ENCODE measurements at regions not wholly inside any gene's neighbourhood (a gene's known extent, or its start where the extent isn't known, plus 50 kb on each side); places are given as distances from the start of the nearest gene placed in this dataset.

GRCh38 chr14:51394384-51394783 is 154.3 kb downstream of the TMX1 start:
- Mint-ChIP-seq H3K4me3 (no peak overlapping the region), H3K4me1 (no peaks in the 10 kb centered on the region), H3K9me3 (peaks cover 0 to 6% (median 0%) of the 10 kb centered on the region in 11 donors), H3K27ac (no peak overlapping the region), H3K36me3 (peaks cover 0 to 4% (median 0%) of the 10 kb centered on the region in 5 donors), H3K27me3 (peaks cover 5 to 24% (median 17%) of the 10 kb centered on the region in 5 donors)
- DNase-seq (no peak), ATAC-seq (no peak)
- intact Hi-C loops (cut with micrococcal nuclease) = no loop called here
- H3K4me3 ChIP-seq (ENCODE audit: low read length) = no peak overlapping the region
- POLR2A ChIA-PET = no interaction called here
- no peaks in the 10 kb centered on the region for H3K36me3 ChIP-seq (ENCODE audit: control insufficient read depth in 2 of 3, insufficient read depth in 3 of 3, low read length in 3 of 3)
- CTCF ChIA-PET = no interaction called here
- H3K27me3 ChIP-seq (ENCODE audit: control insufficient read depth in 2 of 2, insufficient read depth in 2 of 2, low read length in 2 of 2) = no peaks in the 10 kb centered on the region
- no peaks in the 10 kb centered on the region for H3K9me3 ChIP-seq (ENCODE audit: control insufficient read depth in 2 of 3, low read length in 3 of 3)
- H3K27ac ChIP-seq (ENCODE audit: low read depth, low read length) = no peak overlapping the region
- no peaks in the 10 kb centered on the region for H3K4me1 ChIP-seq (ENCODE audit: control insufficient read depth in 2 of 2, insufficient read depth in 2 of 2, low read length in 2 of 2)

- Mint-ChIP-seq H3K36me3 (peaks cover 0 to 4% (median 0%) of the 10 kb centered on the region in 5 donors), H3K4me1 (no peaks in the 10 kb centered on the region), H3K4me3 (no peak overlapping the region), H3K27ac (no peak overlapping the region), H3K9me3 (peaks cover 0 to 4% (median 0%) of the 10 kb centered on the region in 11 donors), H3K27me3 (peaks cover 5 to 24% (median 17%) of the 10 kb centered on the region in 5 donors)
- intact Hi-C loops (cut with micrococcal nuclease) = no loop called here
- Histone ChIP-seq H3K4me1 (ENCODE audit: control insufficient read depth in 2 of 2, insufficient read depth in 2 of 2, low read length in 2 of 2) (no peaks in the 10 kb centered on the region), H3K27me3 (ENCODE audit: control insufficient read depth in 2 of 2, insufficient read depth in 2 of 2, low read length in 2 of 2) (no peaks in the 10 kb centered on the region), H3K27ac (ENCODE audit: low read depth, low read length) (no peak overlapping the region), H3K4me3 (ENCODE audit: low read length) (no peak overlapping the region), H3K36me3 (ENCODE audit: control insufficient read depth in 2 of 3, insufficient read depth in 3 of 3, low read length in 3 of 3) (no peaks in the 10 kb centered on the region), H3K9me3 (ENCODE audit: control insufficient read depth in 2 of 3, low read length in 3 of 3) (no peaks in the 10 kb centered on the region)
- no peak for ATAC-seq
- ChIA-PET CTCF (no interaction called here), POLR2A (no interaction called here)
- no peak for DNase-seq
Measured at GRCh38 chr14:51394804-51395203, 154.8 kb downstream of the TMX1 start.

- Mint-ChIP-seq H3K4me1 (no peaks in the 10 kb centered on the region), H3K36me3 (peaks cover 0 to under 1% (median 0%) of the 10 kb centered on the region in 5 donors), H3K27ac (no peak overlapping the region), H3K9me3 (peaks cover 0 to 1% (median 0%) of the 10 kb centered on the region in 11 donors), H3K27me3 (peaks cover 9 to 24% (median 14%) of the 10 kb centered on the region in 5 donors), H3K4me3 (no peak overlapping the region)
- no peak for DNase-seq
- H3K9me3 ChIP-seq (ENCODE audit: control insufficient read depth in 2 of 3, low read length in 3 of 3) = no peaks in the 10 kb centered on the region
- H3K27ac ChIP-seq (ENCODE audit: low read depth, low read length) = no peak overlapping the region
- ChIA-PET CTCF (no interaction called here), POLR2A (no interaction called here)
- H3K4me3 ChIP-seq (ENCODE audit: low read length) = no peak overlapping the region
- no peaks in the 10 kb centered on the region for H3K4me1 ChIP-seq (ENCODE audit: control insufficient read depth in 2 of 2, insufficient read depth in 2 of 2, low read length in 2 of 2)
- no peaks in the 10 kb centered on the region for H3K27me3 ChIP-seq (ENCODE audit: control insufficient read depth in 2 of 2, insufficient read depth in 2 of 2, low read length in 2 of 2)
- intact Hi-C loops (cut with micrococcal nuclease) = no loop called here
- no peaks in the 10 kb centered on the region for H3K36me3 ChIP-seq (ENCODE audit: control insufficient read depth in 2 of 3, insufficient read depth in 3 of 3, low read length in 3 of 3)
- no peak for ATAC-seq
Measured at GRCh38 chr14:51395361-51395849, 155.4 kb downstream of the TMX1 start.

GRCh38 chr14:51396222-51396815 is 156.3 kb downstream of the TMX1 start:
- H3K4me3 ChIP-seq (ENCODE audit: low read length) = no peak overlapping the region
- ATAC-seq (no peak), DNase-seq (no peak)
- Mint-ChIP-seq H3K4me1 (no peaks in the 10 kb centered on the region), H3K9me3 (peaks cover 0 to 1% (median 0%) of the 10 kb centered on the region in 11 donors), H3K27me3 (peaks cover 10 to 24% (median 17%) of the 10 kb centered on the region in 5 donors), H3K27ac (no peak overlapping the region), H3K4me3 (no peak overlapping the region), H3K36me3 (no peaks in the 10 kb centered on the region)
- intact Hi-C loops (cut with micrococcal nuclease) = no loop called here
- no peaks in the 10 kb centered on the region for H3K36me3 ChIP-seq (ENCODE audit: control insufficient read depth in 2 of 3, insufficient read depth in 3 of 3, low read length in 3 of 3)
- CTCF ChIA-PET = no interaction called here
- H3K27me3 ChIP-seq (ENCODE audit: control insufficient read depth in 2 of 2, insufficient read depth in 2 of 2, low read length in 2 of 2) = no peaks in the 10 kb centered on the region
- no peaks in the 10 kb centered on the region for H3K4me1 ChIP-seq (ENCODE audit: control insufficient read depth in 2 of 2, insufficient read depth in 2 of 2, low read length in 2 of 2)
- H3K9me3 ChIP-seq (ENCODE audit: control insufficient read depth in 2 of 3, low read length in 3 of 3) = no peaks in the 10 kb centered on the region
- H3K27ac ChIP-seq (ENCODE audit: low read depth, low read length) = no peak overlapping the region
- POLR2A ChIA-PET = no interaction called here

GRCh38 chr14:51398898-51399297 is 158.9 kb downstream of the TMX1 start:
- DNase-seq = no peak
- Mint-ChIP-seq H3K9me3 (peaks cover 0 to 1% (median 0%) of the 10 kb centered on the region in 11 donors), H3K27ac (no peak overlapping the region), H3K36me3 (no peaks in the 10 kb centered on the region), H3K27me3 (peaks cover 12 to 25% (median 23%) of the 10 kb centered on the region in 5 donors), H3K4me3 (no peak overlapping the region), H3K4me1 (no peaks in the 10 kb centered on the region)
- intact Hi-C loops (cut with micrococcal nuclease) = no loop called here
- Histone ChIP-seq H3K36me3 (ENCODE audit: control insufficient read depth in 2 of 3, insufficient read depth in 3 of 3, low read length in 3 of 3) (no peaks in the 10 kb centered on the region), H3K27ac (ENCODE audit: low read depth, low read length) (no peak overlapping the region), H3K27me3 (ENCODE audit: control insufficient read depth in 2 of 2, insufficient read depth in 2 of 2, low read length in 2 of 2) (no peaks in the 10 kb centered on the region), H3K4me3 (ENCODE audit: low read length) (no peak overlapping the region), H3K9me3 (ENCODE audit: control insufficient read depth in 2 of 3, low read length in 3 of 3) (no peaks in the 10 kb centered on the region), H3K4me1 (ENCODE audit: control insufficient read depth in 2 of 2, insufficient read depth in 2 of 2, low read length in 2 of 2) (no peaks in the 10 kb centered on the region)
- ATAC-seq = no peak
- POLR2A ChIA-PET = no interaction called here
- CTCF ChIA-PET = no interaction called here

- no peaks in the 10 kb centered on the region for H3K36me3 ChIP-seq (ENCODE audit: control insufficient read depth in 2 of 3, insufficient read depth in 3 of 3, low read length in 3 of 3)
- no peak for ATAC-seq
- H3K27me3 Mint-ChIP-seq = peaks cover 12 to 27% (median 22%) of the 10 kb centered on the region in 5 donors
Measured at GRCh38 chr14:51400139-51400538, 160.1 kb downstream of the TMX1 start.

GRCh38 chr14:51401272-51401671 is 161.2 kb downstream of the TMX1 start:
- Histone ChIP-seq H3K27ac (ENCODE audit: low read depth, low read length) (no peak overlapping the region), H3K4me1 (ENCODE audit: control insufficient read depth in 2 of 2, insufficient read depth in 2 of 2, low read length in 2 of 2) (no peaks in the 10 kb centered on the region), H3K36me3 (ENCODE audit: control insufficient read depth in 2 of 3, insufficient read depth in 3 of 3, low read length in 3 of 3) (no peaks in the 10 kb centered on the region), H3K9me3 (ENCODE audit: control insufficient read depth in 2 of 3, low read length in 3 of 3) (no peaks in the 10 kb centered on the region), H3K4me3 (ENCODE audit: low read length) (no peak overlapping the region), H3K27me3 (ENCODE audit: control insufficient read depth in 2 of 2, insufficient read depth in 2 of 2, low read length in 2 of 2) (no peaks in the 10 kb centered on the region)
- ChIA-PET POLR2A (no interaction called here), CTCF (no interaction called here)
- H3K4me1 Mint-ChIP-seq = peaks cover 0 to 2% (median 0%) of the 10 kb centered on the region in 7 donors
- H3K27me3 Mint-ChIP-seq = peaks cover 17 to 29% (median 21%) of the 10 kb centered on the region in 5 donors
- intact Hi-C loops (cut with micrococcal nuclease) = no loop called here
- no peaks in the 10 kb centered on the region for H3K36me3 Mint-ChIP-seq
- ATAC-seq = no peak
- no peak overlapping the region for H3K4me3 Mint-ChIP-seq
- DNase-seq = no peak
- no peak overlapping the region for H3K27ac Mint-ChIP-seq
- H3K9me3 Mint-ChIP-seq = peaks cover 0 to 8% (median 0%) of the 10 kb centered on the region in 11 donors

More at GRCh38 chr14:51400139-51400538, 160.1 kb downstream of the TMX1 start:
- intact Hi-C loops (cut with micrococcal nuclease) = no loop called here
- CTCF ChIA-PET = no interaction called here
- H3K27ac Mint-ChIP-seq = no peak overlapping the region
- H3K4me1 Mint-ChIP-seq = no peaks in the 10 kb centered on the region
- Histone ChIP-seq H3K9me3 (ENCODE audit: control insufficient read depth in 2 of 3, low read length in 3 of 3) (no peaks in the 10 kb centered on the region), H3K4me1 (ENCODE audit: control insufficient read depth in 2 of 2, insufficient read depth in 2 of 2, low read length in 2 of 2) (no peaks in the 10 kb centered on the region), H3K4me3 (ENCODE audit: low read length) (no peak overlapping the region), H3K27me3 (ENCODE audit: control insufficient read depth in 2 of 2, insufficient read depth in 2 of 2, low read length in 2 of 2) (no peaks in the 10 kb centered on the region), H3K27ac (ENCODE audit: low read depth, low read length) (no peak overlapping the region)
- no peak for DNase-seq
- H3K4me3 Mint-ChIP-seq = no peak overlapping the region
- H3K9me3 Mint-ChIP-seq = peaks cover 0 to 3% (median 0%) of the 10 kb centered on the region in 11 donors
- POLR2A ChIA-PET = no interaction called here
- H3K36me3 Mint-ChIP-seq = no peaks in the 10 kb centered on the region

Measured in naive thymus-derived CD4-positive, alpha-beta T cell (primary cell).